Fibroblast of villous mesenchyme (primary cell): ENCODE measurements at regions not wholly inside any gene's neighbourhood (a gene's known extent, or its start where the extent isn't known, plus 50 kb on each side); places are given as distances from the start of the nearest gene placed in this dataset.

Experiments
- DNase-seq: peaks from one replicate; pipeline ENCODE4 v3.0.0-alpha.2; 2010; ENCODE audit warnings: low read depth
- H3K4me3 ChIP-seq: 2 replicates; pipeline ENCODE4 v1.5.1; 2011; ENCODE audit warnings: low read depth, mild to moderate bottlenecking, low read length
- TF ChIP-seq, protein P1 (sequence below): IDR thresholded peaks from 2 replicates; pipeline ENCODE4 v1.5.1; 2012; ENCODE audit warnings: low read depth, mild to moderate bottlenecking, low read length; ENCODE audit not compliant: insufficient read depth

DNA sequence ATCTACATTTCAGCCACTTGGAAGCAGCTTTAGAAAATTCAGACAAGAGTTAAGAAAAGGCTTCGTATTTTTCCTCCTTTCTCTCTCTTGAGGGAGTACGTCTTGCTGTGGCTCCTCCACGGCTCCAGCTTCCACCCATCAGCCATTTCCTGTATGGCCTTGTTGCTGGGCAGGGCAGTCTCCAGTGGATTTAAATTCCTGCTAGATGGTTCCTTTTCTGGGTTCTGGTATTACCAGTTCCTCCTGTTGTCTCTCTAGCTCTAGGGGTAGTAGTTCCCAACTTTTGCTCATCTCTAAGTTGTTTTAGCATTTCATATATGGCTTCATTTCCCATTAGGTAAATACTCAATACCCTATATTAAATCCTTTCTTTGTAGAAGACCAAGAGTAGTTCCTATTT lies 1098.3 kb downstream of the ADGRL2 start:
- DNase-seq = no peak

DNA sequence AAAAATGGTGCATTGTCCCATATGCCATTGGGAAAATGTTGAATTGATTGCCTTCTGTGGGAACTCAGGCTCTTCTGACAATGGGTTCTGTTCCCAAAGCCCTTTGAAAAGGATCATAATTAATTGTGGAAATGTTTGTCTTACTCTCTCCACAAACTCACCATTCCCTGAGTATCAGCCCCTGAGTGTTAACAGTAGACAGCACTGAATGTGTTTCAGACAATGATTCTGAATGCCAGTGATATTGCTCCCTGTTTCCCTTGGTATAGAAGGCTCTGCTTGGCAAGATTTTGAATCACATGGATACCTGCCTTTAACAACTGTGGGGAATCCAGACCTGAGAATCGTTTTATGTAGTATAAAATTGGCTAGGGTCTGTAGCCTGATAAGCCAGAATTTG lies 1096.8 kb downstream of the ADGRL2 start:
- H3K4me3 ChIP-seq = no peak overlapping the region
- TF ChIP-seq, protein P1, sequence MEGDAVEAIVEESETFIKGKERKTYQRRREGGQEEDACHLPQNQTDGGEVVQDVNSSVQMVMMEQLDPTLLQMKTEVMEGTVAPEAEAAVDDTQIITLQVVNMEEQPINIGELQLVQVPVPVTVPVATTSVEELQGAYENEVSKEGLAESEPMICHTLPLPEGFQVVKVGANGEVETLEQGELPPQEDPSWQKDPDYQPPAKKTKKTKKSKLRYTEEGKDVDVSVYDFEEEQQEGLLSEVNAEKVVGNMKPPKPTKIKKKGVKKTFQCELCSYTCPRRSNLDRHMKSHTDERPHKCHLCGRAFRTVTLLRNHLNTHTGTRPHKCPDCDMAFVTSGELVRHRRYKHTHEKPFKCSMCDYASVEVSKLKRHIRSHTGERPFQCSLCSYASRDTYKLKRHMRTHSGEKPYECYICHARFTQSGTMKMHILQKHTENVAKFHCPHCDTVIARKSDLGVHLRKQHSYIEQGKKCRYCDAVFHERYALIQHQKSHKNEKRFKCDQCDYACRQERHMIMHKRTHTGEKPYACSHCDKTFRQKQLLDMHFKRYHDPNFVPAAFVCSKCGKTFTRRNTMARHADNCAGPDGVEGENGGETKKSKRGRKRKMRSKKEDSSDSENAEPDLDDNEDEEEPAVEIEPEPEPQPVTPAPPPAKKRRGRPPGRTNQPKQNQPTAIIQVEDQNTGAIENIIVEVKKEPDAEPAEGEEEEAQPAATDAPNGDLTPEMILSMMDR = no peak
- DNase-seq = no peak

More for the DNA sequence above, 1098.3 kb downstream of the ADGRL2 start:
- no peak overlapping the region for H3K4me3 ChIP-seq
- TF ChIP-seq, protein P1 = no peak

DNA sequence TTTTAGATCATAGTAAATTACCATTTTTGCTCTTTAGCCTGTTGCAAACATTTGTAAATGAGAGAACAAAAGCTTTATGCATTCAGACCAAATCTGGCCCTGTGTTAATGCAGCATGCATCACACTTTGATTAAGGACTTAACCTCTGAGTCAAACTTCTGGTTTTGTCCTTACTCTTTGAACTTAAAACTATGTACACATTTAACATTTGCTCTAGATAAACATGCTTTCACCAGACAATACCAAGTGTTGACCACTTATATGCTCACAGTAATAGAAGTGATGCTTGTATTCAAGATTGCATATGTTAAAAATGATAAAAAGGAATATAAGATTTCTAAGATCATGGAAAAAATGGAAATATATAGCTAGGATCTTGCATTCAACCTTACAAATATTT lies 1095.3 kb downstream of the ADGRL2 start:
- TF ChIP-seq, protein P1 = no peak
- H3K4me3 ChIP-seq = no peak overlapping the region
- DNase-seq = no peak

DNA sequence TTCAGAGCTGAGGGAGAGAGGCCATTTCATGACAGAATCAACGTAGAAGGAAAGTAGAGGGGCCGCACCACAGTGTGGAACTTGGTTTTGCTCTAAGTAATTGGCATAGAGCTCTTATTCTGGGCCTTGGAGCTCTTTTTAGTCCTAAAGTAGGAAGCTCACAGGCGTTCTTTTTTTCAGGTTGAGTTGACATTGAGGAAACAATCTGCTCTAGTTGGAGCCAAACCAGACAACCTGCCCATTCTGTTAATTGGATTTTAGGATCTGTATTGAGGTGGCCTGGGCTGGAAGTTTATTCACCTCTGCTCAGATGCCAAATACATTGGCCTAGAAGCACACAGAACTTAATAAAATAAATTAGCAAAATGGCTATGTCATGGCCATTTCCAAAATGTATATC lies 1093.9 kb downstream of the ADGRL2 start:
- TF ChIP-seq, protein P1 = no peak
- H3K4me3 ChIP-seq = no peak overlapping the region
- no peak for DNase-seq

DNA sequence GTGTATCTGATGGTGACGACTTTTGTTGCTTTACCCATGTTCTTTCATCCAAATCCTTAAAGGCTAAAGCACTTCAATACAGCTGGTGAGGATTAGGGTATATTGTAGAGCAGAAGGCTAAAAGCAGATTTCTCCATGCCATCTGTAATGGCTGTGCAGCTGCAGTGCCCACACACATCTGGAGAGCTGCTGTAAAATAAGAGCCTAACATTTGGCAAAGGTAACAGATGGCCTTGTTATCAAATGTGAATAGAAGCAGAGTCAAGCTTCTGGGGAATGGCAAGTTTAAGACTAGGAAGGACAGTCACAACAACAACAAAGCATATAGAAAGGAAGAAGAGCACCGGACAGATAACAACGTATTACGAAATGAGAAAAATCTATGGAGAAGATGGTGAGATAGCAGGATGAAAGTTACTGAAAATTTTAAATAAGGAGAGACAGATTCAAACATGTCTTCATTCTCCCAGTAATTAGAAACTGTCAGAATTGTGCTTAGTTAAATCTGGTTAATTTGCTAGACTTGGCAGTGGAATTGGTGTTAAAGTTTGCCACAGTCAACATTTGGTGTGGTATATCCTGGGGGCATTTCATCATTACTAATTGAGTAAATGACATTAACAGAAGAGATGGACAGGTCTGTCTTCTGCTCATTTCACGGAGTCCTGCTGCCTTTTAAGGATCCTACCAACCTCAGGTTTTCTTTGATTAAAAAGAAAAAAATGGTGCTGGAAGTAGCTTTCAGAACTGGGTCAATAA lies 1093.2 kb downstream of the ADGRL2 start:
- no peak for DNase-seq
- TF ChIP-seq, protein P1 = no peak
- H3K4me3 ChIP-seq = no peak overlapping the region

DNA sequence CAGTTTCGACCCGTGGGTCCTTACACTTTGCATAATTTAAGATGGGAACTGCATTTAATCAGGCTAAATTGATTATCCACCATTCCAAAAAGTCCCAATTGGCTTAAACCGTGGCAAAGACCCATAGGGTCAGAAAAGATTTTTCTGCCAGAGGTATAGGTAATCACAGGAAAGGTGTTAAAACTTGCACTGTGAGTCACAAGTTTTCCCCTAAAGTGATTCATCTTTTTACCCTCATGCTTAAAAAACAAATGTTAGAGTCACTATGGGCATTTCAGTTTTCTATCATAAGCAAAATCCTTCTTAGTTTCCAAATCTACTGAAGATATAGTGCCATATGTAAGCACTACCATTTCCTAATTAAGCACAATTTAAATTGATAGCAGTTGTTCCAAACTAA lies 1079.8 kb downstream of the ADGRL2 start:
- no peak overlapping the region for H3K4me3 ChIP-seq
- DNase-seq = no peak
- TF ChIP-seq, protein P1 = no peak
